Hematopoietic multipotent progenitor cell (in vitro differentiated cells): ENCODE measurements at regions not wholly inside any gene's neighbourhood (a gene's known extent, or its start where the extent isn't known, plus 50 kb on each side); places are given as distances from the start of the nearest gene placed in this dataset.

Experiments used
- DNase-seq, 3 donors: peaks; one replicate each; pipeline ENCODE4 v3.0.0-alpha.2; 2011 to 2015; ENCODE audit warnings: low read depth in 2 of 3, low spot score in 2 of 3

DNA sequence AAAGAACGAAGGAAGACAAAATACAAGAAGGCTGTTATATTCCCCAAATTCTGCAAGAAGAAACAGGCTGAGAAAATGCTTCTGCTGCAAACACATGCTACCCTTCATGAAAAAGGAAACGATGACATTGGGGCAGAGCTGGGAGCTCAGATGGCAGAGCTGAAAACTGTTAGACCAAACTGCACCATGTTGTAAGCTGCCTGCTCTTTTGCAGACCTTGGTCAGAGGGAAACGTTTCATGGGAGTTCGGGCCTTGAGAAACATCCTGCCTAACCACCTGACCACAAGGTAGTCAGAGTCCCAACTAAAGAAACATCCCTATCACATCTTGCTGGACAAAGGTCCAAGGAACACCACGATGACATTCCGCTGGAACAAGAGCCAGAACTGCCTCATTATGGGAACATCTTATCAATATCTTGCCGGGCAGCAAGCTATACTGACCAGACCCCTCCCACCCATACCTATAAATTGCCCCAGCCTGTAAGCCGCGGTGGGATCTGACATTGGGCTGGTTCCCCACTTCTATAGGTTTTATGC, 110.7 kb upstream of the CTSC start:
- DNase-seq = no peak

DNA sequence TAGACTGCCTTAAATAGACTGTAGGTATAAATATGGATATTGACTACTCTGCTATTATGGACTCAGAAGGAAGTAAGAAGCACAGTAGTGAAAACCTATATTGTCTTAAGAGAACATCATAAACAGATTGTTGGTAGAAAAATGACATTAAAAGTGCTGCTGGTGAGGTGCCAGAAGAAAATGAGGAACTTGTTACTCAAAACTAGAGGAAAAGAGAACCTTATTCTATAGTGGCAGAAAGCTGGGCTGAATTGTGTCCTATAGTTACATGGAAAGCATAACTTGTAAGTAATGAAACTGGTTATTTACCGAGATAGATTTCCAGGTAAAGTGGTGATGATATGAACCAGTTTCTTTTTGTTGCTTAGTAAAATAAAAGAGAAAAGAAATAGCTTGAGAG, 109.7 kb upstream of the CTSC start:
- DNase-seq = peak in 1 of 3 donors; percentile 30

DNA sequence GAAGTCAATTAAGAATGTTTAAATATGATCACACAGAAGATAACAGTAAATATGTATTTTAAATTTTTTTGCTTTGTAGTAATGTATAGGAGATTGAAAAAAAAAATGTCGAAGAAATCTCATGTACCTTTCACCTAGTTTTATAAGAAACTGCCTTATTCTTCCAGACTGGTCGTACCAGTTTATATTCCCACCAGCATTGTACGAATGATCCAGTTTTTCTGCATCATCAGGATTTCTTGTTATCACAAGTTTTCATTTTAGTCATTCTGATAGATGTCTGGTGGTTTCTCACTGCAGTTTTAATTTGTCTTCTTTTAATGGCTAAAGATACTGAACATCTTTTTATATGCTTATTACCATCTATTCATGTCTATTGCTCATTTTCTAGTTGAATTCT, 101.8 kb upstream of the CTSC start:
- no peak for DNase-seq

DNA sequence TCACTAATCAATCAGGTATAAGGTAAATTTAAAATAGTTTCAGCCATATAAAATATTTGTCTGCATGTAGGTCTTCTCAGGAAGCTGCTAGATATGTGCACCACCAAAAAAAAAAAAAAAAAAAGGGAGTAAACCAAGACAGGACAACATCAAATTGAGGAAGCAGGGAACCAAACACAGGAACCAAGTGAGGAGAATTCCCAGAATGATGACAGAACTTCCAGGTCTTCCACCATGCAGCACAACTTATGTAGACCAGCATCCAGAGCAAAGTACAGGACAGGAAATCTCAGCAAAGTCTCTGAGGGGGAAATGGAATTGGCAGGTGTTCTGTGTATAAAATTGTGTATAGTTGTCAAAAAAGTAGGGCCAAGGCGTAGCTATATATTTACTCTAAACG, 101.2 kb upstream of the CTSC start:
- DNase-seq = no peak

DNA sequence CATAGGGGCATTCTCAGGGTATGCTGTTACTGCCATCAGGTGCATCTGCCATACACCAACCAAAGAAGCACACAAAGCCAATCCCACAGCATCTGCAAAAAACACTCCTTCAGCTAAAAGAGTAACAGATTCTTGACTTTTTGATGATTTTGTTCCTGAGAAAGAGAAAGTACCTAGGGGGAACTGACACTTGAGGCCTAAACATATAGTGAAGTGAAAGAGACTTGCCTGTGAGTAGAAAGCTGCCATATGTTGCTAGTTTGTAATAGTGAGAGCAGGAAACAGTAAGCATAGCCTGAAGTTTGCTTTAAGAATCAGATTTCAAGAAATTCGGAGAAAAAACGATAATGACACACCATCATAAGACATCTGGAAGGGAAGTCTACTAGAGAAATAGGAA, 97.9 kb upstream of the CTSC start:
- no peak for DNase-seq

DNA sequence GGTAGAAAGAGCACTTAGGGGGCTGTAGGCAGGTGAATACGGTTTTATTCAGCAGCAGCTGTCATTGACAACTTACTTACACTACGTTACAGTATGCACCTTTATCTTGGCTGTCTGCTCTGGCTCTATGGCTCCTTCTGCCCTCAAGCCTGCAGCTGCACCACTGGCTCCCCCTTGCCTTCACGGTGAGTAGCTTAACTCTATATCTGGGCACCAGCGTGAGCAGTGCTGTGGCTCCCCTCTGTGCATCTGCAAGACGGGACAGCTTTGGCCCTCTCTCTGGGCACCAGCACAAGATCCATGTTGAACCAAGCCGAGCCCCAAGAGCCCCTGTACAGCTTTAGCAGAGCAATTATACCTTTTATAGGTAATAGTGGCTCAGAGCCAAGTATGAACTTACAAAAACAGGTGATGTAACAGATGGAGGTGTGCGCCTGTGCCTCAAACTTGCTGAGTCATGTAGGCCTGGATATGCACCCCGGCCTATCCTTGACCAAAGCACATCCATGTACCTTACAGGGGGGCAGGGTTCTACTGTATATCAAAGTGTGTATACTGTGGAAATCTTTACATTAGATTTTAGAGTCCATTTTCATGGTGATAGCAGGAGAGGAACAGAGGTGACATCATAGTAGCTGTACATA, 96.9 kb upstream of the CTSC start:
- DNase-seq = no peak

DNA sequence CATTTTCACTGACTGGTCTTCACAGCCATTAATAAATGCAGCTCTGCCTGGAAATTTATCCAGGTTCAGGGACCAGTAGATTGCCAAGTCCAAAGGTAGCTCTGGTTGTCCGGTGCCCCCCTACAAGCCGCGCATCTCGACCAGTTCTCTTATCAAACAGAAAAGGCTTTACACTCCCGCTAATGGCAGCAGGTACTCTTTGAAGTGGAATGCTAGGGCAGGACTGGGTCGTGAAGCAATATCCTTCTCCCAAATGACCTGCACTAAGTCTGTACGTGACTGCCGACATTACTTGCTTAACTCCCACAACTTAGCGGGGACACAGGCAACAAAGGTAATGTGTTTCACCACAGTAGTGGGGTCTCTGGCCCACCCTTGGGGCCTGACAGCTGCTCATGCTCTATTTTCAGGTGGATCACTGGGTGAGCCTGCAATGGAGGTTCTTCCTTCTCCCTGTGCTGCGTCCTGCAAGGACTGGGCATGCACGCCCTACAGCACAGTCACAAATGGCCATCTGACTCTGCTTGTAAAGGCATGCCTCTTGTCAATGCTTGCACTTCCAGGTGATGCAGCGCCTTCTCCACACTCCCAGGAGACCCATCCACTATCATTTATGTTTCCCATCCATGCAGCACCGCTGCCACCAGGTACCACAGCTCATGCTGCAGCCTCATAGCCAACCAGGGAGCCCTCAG, 96.1 kb upstream of the CTSC start:
- no peak for DNase-seq

DNA sequence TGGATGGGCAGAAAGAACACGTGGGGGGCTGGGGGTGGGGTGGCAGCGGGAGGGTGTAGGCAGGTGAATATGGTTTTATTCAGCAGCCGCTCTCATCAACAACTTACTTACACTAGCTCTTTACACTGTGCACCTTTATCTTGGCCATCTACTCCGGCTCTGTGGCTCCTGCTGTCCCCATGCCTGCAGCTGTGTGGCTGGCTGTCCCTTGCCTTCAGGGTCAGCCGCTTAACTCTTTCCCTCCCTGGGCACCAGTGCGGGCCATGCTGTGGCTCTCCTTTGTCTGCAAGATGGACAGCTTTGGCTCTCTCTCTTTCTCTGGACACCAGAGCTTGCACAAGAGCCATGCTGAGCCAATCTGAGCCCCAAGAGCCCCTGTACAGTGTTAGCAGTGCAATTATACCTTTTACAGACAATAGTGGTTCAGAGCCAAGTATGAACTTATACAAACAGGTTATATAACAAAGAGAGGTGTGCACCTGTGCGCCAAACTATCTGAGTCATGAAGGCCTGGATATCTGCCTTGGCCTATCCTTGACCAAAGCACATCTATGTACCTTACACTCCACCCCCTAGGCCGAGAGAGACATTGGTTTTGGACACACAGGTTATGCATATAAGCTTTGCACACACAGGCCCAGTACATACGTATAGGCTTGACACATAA, 94.3 kb upstream of the CTSC start:
- DNase-seq = no peak

DNA sequence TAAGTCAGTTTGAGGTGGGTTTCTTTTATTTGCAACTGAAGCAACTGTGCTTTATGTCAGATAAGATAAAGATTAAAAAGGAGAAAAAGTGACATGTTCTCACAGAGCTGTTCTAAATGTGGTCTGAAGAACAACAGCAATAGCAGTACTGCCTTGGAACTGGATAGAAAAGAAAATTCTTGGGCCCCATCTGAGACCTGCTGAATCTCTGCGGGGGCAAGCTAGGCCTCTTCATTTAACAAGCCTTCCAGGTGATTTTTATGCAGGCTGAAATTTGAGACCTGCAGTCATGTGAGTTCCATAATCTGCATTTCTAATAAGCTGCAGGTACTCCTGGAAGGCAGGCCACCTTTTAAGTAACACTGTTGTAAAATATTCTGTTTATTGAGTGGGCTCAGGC, 91.4 kb upstream of the CTSC start:
- DNase-seq = no peak

DNA sequence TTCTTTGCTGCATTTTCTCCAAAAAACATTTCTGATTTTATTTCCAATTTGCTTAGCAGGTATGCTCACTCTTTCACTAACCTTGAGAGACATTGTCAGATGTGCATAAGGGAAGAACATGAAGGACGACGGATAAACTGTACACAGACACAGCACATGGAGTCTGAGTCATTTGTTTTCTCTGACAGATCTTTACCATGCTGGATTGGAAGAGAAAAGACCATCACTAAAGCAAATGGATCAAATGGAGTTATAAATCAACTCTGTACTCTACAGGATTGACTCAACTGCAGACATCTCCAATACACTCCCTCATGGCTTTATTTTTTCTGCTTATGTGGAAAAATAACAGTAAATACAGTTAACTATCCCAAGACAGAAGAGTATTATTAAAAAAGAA, 90.2 kb upstream of the CTSC start:
- DNase-seq = no peak

DNA sequence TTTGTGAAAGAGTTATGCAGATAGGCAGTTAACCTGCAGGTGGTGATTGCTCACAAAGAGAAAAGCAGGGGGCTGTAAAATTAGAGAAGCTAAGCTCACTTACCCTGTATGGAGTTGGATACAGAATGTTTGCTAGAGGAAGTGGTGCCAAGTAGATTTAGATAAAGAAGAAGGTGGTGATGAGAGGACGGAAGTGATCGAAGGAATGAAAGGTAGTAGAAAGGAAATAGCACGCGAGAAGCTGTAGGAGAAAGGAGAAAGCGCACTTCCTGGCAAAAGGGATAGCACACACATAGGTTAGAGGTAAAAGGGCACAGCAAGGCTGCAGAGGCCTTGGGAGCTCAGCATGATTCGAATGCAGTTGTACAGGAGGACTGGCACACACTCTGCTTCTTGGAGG, 87.3 kb upstream of the CTSC start:
- DNase-seq = no peak

DNA sequence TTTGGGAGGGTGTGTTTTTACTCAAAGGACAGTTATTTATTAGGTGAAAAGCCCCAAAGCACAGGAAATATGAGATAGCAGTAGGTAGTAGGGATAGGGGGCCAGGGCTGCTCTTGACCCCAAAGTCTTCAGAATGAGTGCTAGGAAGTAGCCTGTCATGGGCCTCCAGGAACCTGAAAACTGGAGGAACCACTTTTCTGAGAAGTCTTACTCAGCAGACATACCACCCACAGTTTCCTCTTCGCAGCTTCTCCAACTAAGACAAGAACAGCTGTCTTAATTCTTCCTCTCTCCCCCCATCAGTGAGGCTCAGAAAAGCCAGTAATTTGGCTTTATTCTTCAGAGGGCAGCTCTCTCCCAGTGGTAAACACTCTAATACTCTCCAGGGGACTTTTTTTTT, 84.0 kb upstream of the CTSC start:
- peak in 2 of 3 donors; percentile 24 to 58 for DNase-seq

DNA sequence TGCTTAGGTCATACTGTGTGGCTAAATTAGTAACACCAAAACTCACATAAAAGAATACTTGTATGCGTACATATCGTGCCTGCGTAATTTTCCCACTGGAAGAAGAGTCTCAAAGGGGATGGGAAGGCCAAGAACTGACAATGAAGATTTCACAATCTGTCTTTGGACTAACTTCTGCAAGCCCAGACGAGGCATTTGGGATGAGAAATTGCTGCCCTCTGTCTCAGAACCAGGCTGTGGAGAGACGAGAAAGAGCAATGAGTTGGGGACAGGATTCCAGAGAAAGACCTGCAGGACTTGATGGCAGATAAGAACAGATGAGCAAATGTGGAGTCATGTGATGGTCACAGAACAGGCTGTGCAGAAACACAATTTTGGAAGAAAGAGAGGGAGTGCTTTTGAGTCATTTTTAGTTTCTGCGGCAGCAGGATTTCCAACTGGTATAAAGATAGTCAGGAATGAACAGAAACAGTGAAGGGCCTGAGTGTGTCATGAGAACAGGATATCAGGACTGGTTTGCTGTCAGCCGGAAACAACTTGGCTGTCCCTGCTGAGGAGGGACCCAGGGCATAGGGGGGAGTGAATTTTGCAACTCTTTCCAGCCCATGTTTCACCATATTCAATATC, 82.7 kb upstream of the CTSC start:
- DNase-seq = no peak

DNA sequence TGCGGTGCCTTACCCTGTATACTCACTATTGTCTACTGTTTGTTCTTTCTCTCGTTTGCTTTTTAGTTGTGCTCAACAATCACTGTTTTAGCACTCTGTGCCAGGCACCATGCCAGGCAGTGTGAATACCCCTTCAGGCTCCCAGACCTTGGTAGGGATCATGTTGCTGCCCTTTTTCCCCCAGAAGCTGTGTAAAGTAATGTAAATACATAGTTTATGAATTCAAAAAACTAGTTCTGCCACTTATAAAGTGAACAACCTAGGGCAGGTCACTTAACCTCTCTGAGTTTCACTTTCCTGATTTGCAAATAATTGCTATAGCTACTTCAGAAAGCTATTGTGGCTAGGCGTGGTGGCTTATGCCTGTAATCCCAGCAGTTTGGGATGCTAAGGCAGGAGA, 81.0 kb upstream of the CTSC start:
- DNase-seq = no peak

DNA sequence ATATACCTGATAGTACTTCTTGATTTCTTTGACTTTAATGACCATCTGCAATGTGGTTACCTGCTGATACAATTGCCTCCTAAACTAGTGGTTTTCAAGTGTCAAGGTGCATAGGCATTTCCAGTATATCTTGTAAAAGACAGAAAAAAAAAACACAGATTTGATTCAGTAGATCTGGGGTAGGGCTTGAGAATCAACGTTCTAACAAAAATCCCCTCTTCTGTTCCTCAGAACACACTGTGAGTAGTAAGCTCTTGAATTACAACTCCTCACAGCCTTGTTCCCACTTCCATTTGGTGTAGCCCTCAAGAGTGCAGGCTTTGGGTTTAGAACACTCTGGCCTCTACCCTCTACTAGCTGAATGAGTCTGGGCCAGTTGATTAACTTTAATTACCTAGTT, 78.0 kb upstream of the CTSC start:
- no peak for DNase-seq

DNA sequence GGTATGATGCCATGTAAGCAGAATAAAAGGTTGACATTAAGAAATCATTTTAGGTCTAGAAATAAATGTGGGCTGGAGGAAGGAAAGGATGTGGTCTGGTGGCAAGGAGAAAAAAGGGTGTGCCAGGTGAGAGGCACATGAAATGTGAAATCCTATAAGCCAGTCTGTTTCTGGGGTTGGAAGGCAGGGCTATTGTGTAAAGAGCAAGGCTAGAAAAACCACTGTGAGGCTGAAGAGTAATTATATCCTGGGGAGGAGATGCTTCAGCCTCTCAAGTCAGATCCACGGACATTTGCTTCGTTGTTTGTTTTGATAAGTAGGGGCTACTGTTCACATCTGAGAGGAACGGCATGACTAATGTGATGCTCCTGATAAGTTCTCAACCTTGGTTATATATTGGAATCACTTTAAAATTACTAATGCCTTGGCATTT, 77.5 kb upstream of the CTSC start:
- peak in 2 of 3 donors; percentile 5 to 29 for DNase-seq

DNA sequence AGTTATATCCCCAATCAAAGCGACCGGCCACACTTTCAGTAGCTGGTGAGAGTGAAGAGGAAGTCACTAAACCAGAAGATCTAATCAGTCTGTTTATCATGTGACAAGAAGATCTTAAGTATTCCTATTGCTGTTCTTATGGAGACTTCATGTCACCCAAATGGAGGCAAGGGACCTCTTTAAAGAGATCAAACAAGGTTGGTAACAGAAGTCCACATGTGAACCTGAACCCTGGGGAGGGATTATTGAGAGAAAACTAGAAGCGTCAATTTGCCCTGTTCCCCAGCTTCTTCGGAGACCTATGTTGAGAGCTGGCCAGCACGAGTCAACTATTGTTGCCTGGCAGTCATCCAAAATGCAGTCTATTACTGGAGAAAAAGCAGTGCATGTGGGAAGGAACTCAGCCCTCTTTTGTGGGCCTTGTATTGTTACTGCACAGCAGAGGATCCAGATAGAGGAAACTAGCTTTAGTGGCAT, 76.9 kb upstream of the CTSC start:
- peak in 2 of 3 donors; percentile 51 to 80 for DNase-seq

DNA sequence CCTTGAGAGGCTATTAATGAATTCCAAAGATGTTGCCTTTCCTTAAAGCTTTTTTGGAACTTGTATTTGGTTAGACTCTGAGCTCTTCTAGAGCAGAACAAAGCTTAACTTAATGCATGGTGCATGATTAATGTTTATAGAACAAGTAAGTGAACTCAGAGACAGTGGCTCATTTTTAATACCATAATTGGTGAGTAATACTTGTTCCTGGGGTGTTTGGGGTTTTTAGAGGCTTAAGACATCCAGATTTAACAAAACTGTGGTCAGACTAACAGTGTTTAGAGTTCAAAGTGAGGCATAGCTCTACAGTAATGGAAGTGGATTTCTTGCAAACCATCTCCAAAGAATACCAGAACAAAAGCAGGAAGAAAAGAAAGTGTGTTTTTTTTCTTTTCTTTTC, 73.7 kb upstream of the CTSC start:
- no peak for DNase-seq

DNA sequence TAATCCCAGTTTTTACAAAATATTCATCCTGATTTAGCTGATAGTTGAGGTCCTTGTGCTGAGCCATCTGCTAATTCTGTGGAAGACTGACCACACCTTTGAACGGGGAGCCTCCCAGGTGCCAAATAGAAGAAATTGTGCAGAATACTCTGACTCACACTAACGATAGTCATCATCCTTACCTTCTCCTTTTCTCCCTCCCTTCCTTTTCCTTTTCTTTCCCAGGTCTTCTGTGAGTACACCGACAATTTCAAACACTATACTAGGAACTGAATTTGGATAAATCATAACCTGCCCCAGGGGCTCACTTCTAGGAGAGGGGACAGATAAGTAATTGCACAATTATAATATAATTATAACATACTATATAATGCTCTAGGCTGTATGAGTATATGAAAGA, 73.1 kb upstream of the CTSC start:
- no peak for DNase-seq

DNA sequence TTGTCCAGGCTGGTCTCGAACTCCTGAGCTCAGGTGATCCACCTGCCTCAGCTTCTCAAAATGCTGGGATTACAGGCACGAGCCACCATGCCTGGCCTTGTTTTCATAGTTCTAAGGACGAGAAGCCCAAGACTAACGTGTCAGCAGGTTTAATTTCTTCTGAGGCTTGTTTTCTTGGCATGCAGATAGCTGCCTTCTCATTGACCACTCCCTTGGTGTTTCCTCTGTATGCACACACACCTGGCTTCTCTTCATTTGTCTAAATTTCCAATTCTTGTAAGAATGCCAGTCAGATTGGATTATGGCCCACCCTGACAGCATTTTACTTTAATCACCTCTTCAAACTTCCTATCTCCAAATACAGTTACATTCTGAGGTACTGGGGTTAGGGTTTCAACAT, 72.5 kb upstream of the CTSC start:
- no peak for DNase-seq

DNA sequence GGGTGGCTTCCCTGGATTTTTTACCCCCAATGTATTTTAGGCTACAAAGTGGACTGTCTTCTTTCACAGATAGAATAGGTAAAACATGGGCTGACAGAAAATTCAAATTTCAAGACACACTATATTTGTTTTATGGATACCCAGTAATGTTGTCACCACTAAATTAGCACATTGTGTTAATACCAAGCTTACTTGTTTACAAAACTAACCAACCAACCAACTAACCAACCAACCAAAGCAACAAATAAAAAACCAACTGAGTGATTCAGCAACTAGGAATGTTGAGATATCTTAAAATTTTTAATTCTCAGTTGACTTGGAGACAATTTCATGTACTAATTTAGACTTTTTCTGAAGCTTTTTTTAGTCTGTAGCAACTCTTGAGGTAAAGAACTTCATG, 69.3 kb upstream of the CTSC start:
- DNase-seq = no peak
